SJSA1 (cell line): ENCODE measurements at regions not wholly inside any gene's neighbourhood (a gene's known extent, or its start where the extent isn't known, plus 50 kb on each side); places are given as distances from the start of the nearest gene placed in this dataset.
"Not testable (repeated sequence)": the region's sequence is repeated elsewhere in the genome, so short reads cannot be mapped to it uniquely, and the experiment has no call there.

Experiments used
- DNase-seq, 2 experiments: peaks; one replicate each; pipeline ENCODE4 v3.0.0-alpha.2; 2015 to 2020; ENCODE audit warnings: low spot score in 2 of 2, low read depth in 1 of 2
- H3K27ac ChIP-seq: fragments of 250-450 bp; sonication (Bioruptor Pico); 2 replicates; pipeline ENCODE4 v1.5.1; 2020; ENCODE audit warnings: mild to moderate bottlenecking, moderate library complexity
- H3K27me3 ChIP-seq: fragments of 250-450 bp; sonication (Bioruptor Pico); replicated peaks from 2 replicates; pipeline ENCODE4 v1.5.1; 2020; ENCODE audit warnings: mild to moderate bottlenecking, moderate library complexity
- H3K36me3 ChIP-seq: fragments of 250-450 bp; sonication (Bioruptor Pico); 2 replicates; pipeline ENCODE4 v1.5.1; 2020; ENCODE audit warnings: mild to moderate bottlenecking
- H3K4me1 ChIP-seq: fragments of 250-450 bp; sonication (Bioruptor Pico); replicated peaks from 2 replicates; pipeline ENCODE4 v1.6.1; 2021; ENCODE audit warnings: mild to moderate bottlenecking
- H3K4me3 ChIP-seq: fragments of 250-450 bp; sonication (Bioruptor Pico); 2 replicates; pipeline ENCODE4 v1.5.1; 2020; ENCODE audit warnings: mild to moderate bottlenecking
- H3K9me3 ChIP-seq: fragments of 250-450 bp; sonication (Bioruptor Pico); replicated peaks from 2 replicates; pipeline ENCODE4 v1.5.1; 2020; ENCODE audit warnings: mild to moderate bottlenecking

GRCh38 chr4:91891217-91891616, 412.5 kb upstream of the GRID2 start:
- not testable (repeated sequence) for H3K9me3 ChIP-seq, H3K4me3 ChIP-seq, DNase-seq, H3K27ac ChIP-seq, H3K36me3 ChIP-seq, H3K27me3 ChIP-seq, H3K4me1 ChIP-seq

- Histone ChIP-seq H3K27ac (no peak overlapping the region), H3K36me3 (no peaks in the 10 kb centered on the region), H3K4me3 (no peak overlapping the region), H3K9me3 (no peaks in the 10 kb centered on the region), H3K27me3 (no peaks in the 10 kb centered on the region), H3K4me1 (no peaks in the 10 kb centered on the region)
- no peak for DNase-seq
Measured at GRCh38 chr4:91894006-91894405, 409.8 kb upstream of the GRID2 start.

- Histone ChIP-seq H3K4me1 (no peaks in the 10 kb centered on the region), H3K9me3 (no peaks in the 10 kb centered on the region), H3K27ac (no peak overlapping the region), H3K27me3 (no peaks in the 10 kb centered on the region), H3K36me3 (no peaks in the 10 kb centered on the region), H3K4me3 (no peak overlapping the region)
- no peak for DNase-seq
Measured at GRCh38 chr4:91904556-91904955, 399.2 kb upstream of the GRID2 start.

GRCh38 chr4:91909963-91910362, 393.8 kb upstream of the GRID2 start:
- H3K36me3 ChIP-seq: no peaks in the 10 kb centered on the region
- H3K27me3 ChIP-seq: no peaks in the 10 kb centered on the region
- no peak overlapping the region for H3K4me3 ChIP-seq
- no peak overlapping the region for H3K27ac ChIP-seq
- no peak for DNase-seq
- peaks cover 2% of the 10 kb centered on the region for H3K9me3 ChIP-seq
- H3K4me1 ChIP-seq: no peaks in the 10 kb centered on the region

GRCh38 chr4:91914176-91914804, 389.5 kb upstream of the GRID2 start:
- peaks cover 2% of the 10 kb centered on the region for H3K9me3 ChIP-seq
- DNase-seq: no peak
- no peak overlapping the region for H3K4me3 ChIP-seq
- no peaks in the 10 kb centered on the region for H3K36me3 ChIP-seq
- H3K27ac ChIP-seq: no peak overlapping the region
- no peaks in the 10 kb centered on the region for H3K27me3 ChIP-seq
- H3K4me1 ChIP-seq: no peaks in the 10 kb centered on the region

- Histone ChIP-seq H3K4me1 (no peaks in the 10 kb centered on the region), H3K4me3 (no peak overlapping the region), H3K27me3 (no peaks in the 10 kb centered on the region), H3K36me3 (no peaks in the 10 kb centered on the region), H3K27ac (no peak overlapping the region), H3K9me3 (peaks cover 2% of the 10 kb centered on the region)
- no peak for DNase-seq
Measured at GRCh38 chr4:91916219-91916618, 387.5 kb upstream of the GRID2 start.

GRCh38 chr4:91924625-91925024, 379.1 kb upstream of the GRID2 start:
- no peaks in the 10 kb centered on the region for H3K9me3 ChIP-seq

GRCh38 chr4:91935217-91935616, 368.5 kb upstream of the GRID2 start:
- H3K9me3 ChIP-seq: peaks cover 3% of the 10 kb centered on the region; the same call in 1 of the 2 replicates
- no peaks in the 10 kb centered on the region for H3K27me3 ChIP-seq
- no peak overlapping the region for H3K27ac ChIP-seq
- H3K36me3 ChIP-seq: no peaks in the 10 kb centered on the region
- no peaks in the 10 kb centered on the region for H3K4me1 ChIP-seq
- DNase-seq: no peak
- H3K4me3 ChIP-seq: no peak overlapping the region

More at GRCh38 chr4:91924625-91925024, 379.1 kb upstream of the GRID2 start:
- no peaks in the 10 kb centered on the region for H3K27me3 ChIP-seq
- H3K4me1 ChIP-seq: no peaks in the 10 kb centered on the region
- no peak overlapping the region for H3K27ac ChIP-seq
- no peak overlapping the region for H3K4me3 ChIP-seq
- no peak for DNase-seq
- no peaks in the 10 kb centered on the region for H3K36me3 ChIP-seq

GRCh38 chr4:91936311-91936710, 367.5 kb upstream of the GRID2 start:
- no peak overlapping the region for H3K27ac ChIP-seq
- no peak for DNase-seq
- no peak overlapping the region for H3K4me3 ChIP-seq
- no peaks in the 10 kb centered on the region for H3K27me3 ChIP-seq
- no peaks in the 10 kb centered on the region for H3K4me1 ChIP-seq
- H3K9me3 ChIP-seq: peaks cover 3% of the 10 kb centered on the region; the same call in 1 of the 2 replicates
- no peaks in the 10 kb centered on the region for H3K36me3 ChIP-seq

- no peaks in the 10 kb centered on the region for H3K4me1 ChIP-seq
- no peak overlapping the region for H3K27ac ChIP-seq
- no peaks in the 10 kb centered on the region for H3K9me3 ChIP-seq
- DNase-seq: no peak
- H3K27me3 ChIP-seq: no peaks in the 10 kb centered on the region
- H3K4me3 ChIP-seq: no peak overlapping the region
- H3K36me3 ChIP-seq: no peaks in the 10 kb centered on the region
Measured at GRCh38 chr4:91957963-91958362, 345.8 kb upstream of the GRID2 start.

- H3K36me3 ChIP-seq: no peaks in the 10 kb centered on the region
- H3K27ac ChIP-seq: no peak overlapping the region
- no peaks in the 10 kb centered on the region for H3K4me1 ChIP-seq
- H3K9me3 ChIP-seq: no peaks in the 10 kb centered on the region
- H3K27me3 ChIP-seq: no peaks in the 10 kb centered on the region
- no peak overlapping the region for H3K4me3 ChIP-seq
- no peak for DNase-seq
Measured at GRCh38 chr4:91958596-91958995, 345.2 kb upstream of the GRID2 start.

GRCh38 chr4:91961504-91961903, 342.3 kb upstream of the GRID2 start:
- Histone ChIP-seq H3K36me3 (no peaks in the 10 kb centered on the region), H3K27ac (no peak overlapping the region), H3K4me1 (no peaks in the 10 kb centered on the region), H3K9me3 (no peaks in the 10 kb centered on the region), H3K4me3 (no peak overlapping the region), H3K27me3 (no peaks in the 10 kb centered on the region; the same call in 1 of the 2 replicates)
- DNase-seq: no peak

- Histone ChIP-seq H3K27ac (no peak overlapping the region), H3K4me3 (no peak overlapping the region), H3K27me3 (no peaks in the 10 kb centered on the region; the same call in 1 of the 2 replicates), H3K36me3 (no peaks in the 10 kb centered on the region), H3K9me3 (no peaks in the 10 kb centered on the region), H3K4me1 (no peaks in the 10 kb centered on the region)
- DNase-seq: no peak
Measured at GRCh38 chr4:91963486-91963885, 340.3 kb upstream of the GRID2 start.

- no peak for DNase-seq
- H3K27ac ChIP-seq: no peak overlapping the region
Measured at GRCh38 chr4:91965166-91965565, 338.6 kb upstream of the GRID2 start.

More at GRCh38 chr4:91965166-91965565, 338.6 kb upstream of the GRID2 start:
- Histone ChIP-seq H3K36me3 (no peaks in the 10 kb centered on the region), H3K4me1 (no peaks in the 10 kb centered on the region), H3K9me3 (no peaks in the 10 kb centered on the region), H3K27me3 (no peaks in the 10 kb centered on the region; the same call in 1 of the 2 replicates), H3K4me3 (no peak overlapping the region)
